HepG2 (cell line): ENCODE measurements at regions not wholly inside any gene's neighbourhood (a gene's known extent, or its start where the extent isn't known, plus 50 kb on each side); places are given as distances from the start of the nearest gene placed in this dataset.

Experiments used
- ATAC-seq: fragments of 200-7000 bp; cut with Tn5 transposase; 3 replicates; pipeline ENCODE4 v1.9.1; 2020; ENCODE audit warnings: mild to moderate bottlenecking, moderate library complexity
- BruUV-seq: library from RNA; stranded (reverse); fragments of 400-500 nt; replicated peaks from 2 replicates; lab custom pipeline; 2021; lab: Mats Ljungman, UMichigan
- CTCF ChIA-PET: fragments of 300-600 bp; formaldehyde crosslinking; extraction: SDS; loops from one replicate; lab custom pipeline; 2021; ENCODE audit warnings: low total read pairs, inconsistent platforms, low intra/inter-chr PET ratio; lab: Yijun Ruan, JAX
- POLR2A ChIA-PET: fragments of 350-600 bp; sonication (Branson Sonifier 250); formaldehyde crosslinking; loops from one replicate; lab custom pipeline; 2020; ENCODE audit warnings: antibody characterized with exemption, inconsistent platforms; lab: Yijun Ruan, JAX
- DNase-seq: peaks from one replicate; pipeline ENCODE4 v3.0.0-alpha.2; 2015; ENCODE audit warnings: low spot score
- FAIRE-seq: peaks from 3 replicates; lab custom pipeline; 2011; peaks lifted over from hg19 to GRCh38; lab: Jason Lieb, UNC
- H2AFZ ChIP-seq: one replicate; pipeline ENCODE4 v1.6.1; 2011; ENCODE audit warnings: low read length, inconsistent platforms
- H3K27ac ChIP-seq: fragments of 300-600 bp; 3 replicates; pipeline ENCODE4 v1.8.0; 2011; ENCODE audit warnings: mixed run types, mild to moderate bottlenecking, mixed read lengths, low read length, inconsistent platforms; ENCODE audit not compliant: insufficient read depth; ENCODE audit errors: extremely low read length
- H3K27me3 ChIP-seq, 2 experiments: fragments of 200-600 bp in 1 of 2; 2 replicates in 1 of 2; 3 replicates in 1 of 2; pipeline versions ENCODE4 v1.6.0 to v1.8.0; 2011; ENCODE audit warnings: low read length in 2 of 2, mild to moderate bottlenecking in 2 of 2, moderate library complexity in 2 of 2, inconsistent platforms in 1 of 2; ENCODE audit not compliant: insufficient read depth in 2 of 2, control insufficient read depth in 1 of 2
- H3K36me3 ChIP-seq, 2 experiments: fragments of 200-600 bp in 1 of 2; replicated peaks in 1 of 2; 2 replicates in 1 of 2; 3 replicates in 1 of 2; pipeline versions ENCODE4 v1.5.1 to v1.8.0; 2011; ENCODE audit warnings: low read length in 2 of 2, inconsistent platforms in 1 of 2; ENCODE audit not compliant: insufficient read depth in 2 of 2, control insufficient read depth in 1 of 2
- H3K4me1 ChIP-seq: 2 replicates; pipeline ENCODE4 v1.5.1; 2012; ENCODE audit warnings: low read length, inconsistent platforms; ENCODE audit not compliant: insufficient read depth
- H3K4me2 ChIP-seq: 2 replicates; pipeline ENCODE4 v1.6.0; 2011; ENCODE audit warnings: low read depth, low read length, inconsistent platforms
- H3K4me3 ChIP-seq, 3 experiments: fragments of 200-600 bp in 1 of 3; sonication (generic), shearing (Covaris generic) in 1 of 3; replicated peaks in 1 of 3; 2 replicates each; pipeline ENCODE4 v1.5.1; 2011 to 2016; ENCODE audit warnings: low read length in 3 of 3, inconsistent platforms in 2 of 3, low read depth in 2 of 3, mild to moderate bottlenecking in 2 of 3, control low read depth in 1 of 3, mixed read lengths in 1 of 3; ENCODE audit not compliant: insufficient read depth in 1 of 3
- H3K79me2 ChIP-seq: one replicate; pipeline ENCODE4 v1.6.1; 2011; ENCODE audit warnings: low read length, inconsistent platforms; ENCODE audit not compliant: insufficient read depth
- H3K9ac ChIP-seq: 2 replicates; pipeline ENCODE4 v1.6.0; 2011; ENCODE audit warnings: mild to moderate bottlenecking, low read depth, low read length, inconsistent platforms; ENCODE audit not compliant: insufficient read depth
- H3K9me3 ChIP-seq: 2 replicates; pipeline ENCODE4 v1.5.1; 2012; ENCODE audit warnings: mild to moderate bottlenecking, low read length
- H4K20me1 ChIP-seq: 2 replicates; pipeline ENCODE4 v1.6.0; 2011; ENCODE audit warnings: inconsistent platforms, mild to moderate bottlenecking, low read length, moderate library complexity; ENCODE audit not compliant: insufficient read depth
- FOXA1 ChIP-seq, 2 experiments: fragments of 450-650 bp in 1 of 2; sonication (generic) in 1 of 2; formaldehyde crosslinking in 1 of 2; IDR thresholded peaks; 2 replicates each; pipeline versions ENCODE4 v1.4.0 to v1.6.1; 2016 to 2020; ENCODE audit warnings: missing genetic modification reagents in 1 of 2
- MXI1 ChIP-seq: IDR thresholded peaks from 3 replicates; pipeline ENCODE4 v1.6.1; 2012; ENCODE audit warnings: low read depth, low read length, inconsistent platforms, borderline replicate concordance
- NR2F2 ChIP-seq: IDR thresholded peaks from 2 replicates; pipeline ENCODE4 v1.6.1; 2012; ENCODE audit warnings: low read depth, inconsistent platforms, borderline replicate concordance
- PHF5A ChIP-seq: IDR thresholded peaks from one replicate; pipeline ENCODE4 v1.6.1; 2018; ENCODE audit warnings: low read depth, missing genetic modification reagents; ENCODE audit not compliant: unreplicated experiment
- SPEN ChIP-seq: sonication (generic); formaldehyde crosslinking; IDR thresholded peaks from 2 replicates; pipeline ENCODE4 v1.5.1; 2020; ENCODE audit warnings: low read depth, mild to moderate bottlenecking, missing genetic modification reagents
- SYNCRIP ChIP-seq: fragments of 200-400 bp; formaldehyde crosslinking; IDR thresholded peaks from 2 replicates; pipeline ENCODE4 v1.6.1; 2018; ENCODE audit warnings: mild to moderate bottlenecking, low read depth, low read length; ENCODE audit not compliant: insufficient read depth
- THAP8 ChIP-seq: sonication (generic); formaldehyde crosslinking; IDR thresholded peaks from 2 replicates; pipeline ENCODE4 v1.5.1; 2020; ENCODE audit warnings: missing genetic modification reagents, mild to moderate bottlenecking, borderline replicate concordance
- TIGD3 ChIP-seq: sonication (generic); formaldehyde crosslinking; IDR thresholded peaks from 2 replicates; pipeline ENCODE4 v1.5.1; 2020; ENCODE audit warnings: mild to moderate bottlenecking, missing genetic modification reagents, borderline replicate concordance
- ZBTB1 ChIP-seq: sonication (generic); formaldehyde crosslinking; IDR thresholded peaks from 2 replicates; pipeline ENCODE4 v1.4.0; 2020; ENCODE audit warnings: missing genetic modification reagents, borderline replicate concordance
- ZNF318 ChIP-seq: sonication (generic); formaldehyde crosslinking; IDR thresholded peaks from 2 replicates; pipeline ENCODE4 v1.4.0; 2020; ENCODE audit warnings: mild to moderate bottlenecking, missing genetic modification reagents
- ZNF468 ChIP-seq: sonication (generic); formaldehyde crosslinking; IDR thresholded peaks from 2 replicates; pipeline ENCODE4 v1.8.0; 2022; ENCODE audit warnings: mild to moderate bottlenecking, moderate library complexity, missing genetic modification reagents
- ZNF576 ChIP-seq: sonication (generic); formaldehyde crosslinking; IDR thresholded peaks from 2 replicates; pipeline ENCODE4 v1.4.0; 2020; ENCODE audit warnings: mild to moderate bottlenecking, missing genetic modification reagents
- ZNF792 ChIP-seq: IDR thresholded peaks from 2 replicates; pipeline ENCODE4 v1.6.1; 2016
- WGBS: methylation state at CpG from one replicate; pipeline ENCODE4 v1.1.6; 2017; ENCODE audit warnings: low lambda C conversion rate; 5-methylcytosine and 5-hydroxymethylcytosine counted together
- in situ Hi-C: cut with HindIII; loops from 2 replicates; pipeline ENCODE4 v1.10.0; 2017; ENCODE audit warnings: low pct_unique_long_range_greater_than_20kb; ENCODE audit not compliant: extremely low pct_ligation_motif_present
- intact Hi-C: fragments of 100-400 bp; cut with micrococcal nuclease; formaldehyde crosslinking; loops from one replicate; pipeline ENCODE4 v1.10.0; 2022; ENCODE audit not compliant: unreplicated experiment

- no peak overlapping the region for H3K4me3 ChIP-seq
- in situ Hi-C loops (no loop called here), intact Hi-C loops (no loop called here)
- H3K9ac ChIP-seq, result no peak overlapping the region
- WGBS, result 9% methylated on average over 2 of the region's 2 CpGs
- H3K4me2 ChIP-seq, result no peak overlapping the region
- no peak for ATAC-seq
- H3K4me1 ChIP-seq, result no peaks in the 10 kb centered on the region
- H4K20me1 ChIP-seq, result no peaks in the 10 kb centered on the region
- ChIA-PET POLR2A (no interaction called here), CTCF (no interaction called here)
- TF ChIP-seq ZNF468 (CRISPR knock-in tag) (no peak), TIGD3 (CRISPR knock-in tag) (no peak), SYNCRIP (no peak), THAP8 (CRISPR knock-in tag) (no peak), ZNF792 (CRISPR knock-in tag) (no peak), PHF5A (CRISPR knock-in tag) (no peak), MXI1 (no peak), ZNF318 (CRISPR knock-in tag) (no peak), SPEN (CRISPR knock-in tag) (no peak), NR2F2 (no peak), FOXA1 (IDR thresholded peaks at IDR 0.05) (no peak), FOXA1 (CRISPR knock-in tag; IDR thresholded peaks at IDR 0.05) (no peak), ZNF576 (no peak), ZBTB1 (no peak)
- no peaks in the 10 kb centered on the region for H3K79me2 ChIP-seq
- no peak overlapping the region for H2AFZ ChIP-seq
- peaks cover 27% of the 10 kb centered on the region for H3K9me3 ChIP-seq
- no peaks in the 10 kb centered on the region for H3K27me3 ChIP-seq
- BruUV-seq, result no TSS peak
- FAIRE-seq, result no peak
- no peak overlapping the region for H3K27ac ChIP-seq
- no peak for DNase-seq
- no peaks in the 10 kb centered on the region for H3K36me3 ChIP-seq
Observed at GRCh38 chr11:127600674-127601073, 600.1 kb upstream of the KIRREL3 start.
